ENCODE measurements at regions not wholly inside any gene's neighbourhood (a gene's known extent, or its start where the extent isn't known, plus 50 kb on each side); places are given as distances from the start of the nearest gene placed in this dataset.

GRCh38 chr11:129705933-129706332, 109.7 kb upstream of the TMEM45B start:
- 90% methylated on average over 4 of the region's 7 CpGs; no CpG with 5 or more reads in 1 of the 2 experiments for WGBS, 2 experiments (ENCODE audit: extremely low coverage in 2 of 2, insufficient read length in 1 of 2)
- no peaks in the 10 kb centered on the region for H3K79me1 ChIP-seq (ENCODE audit: low read depth in 1 of 2, low read length in 2 of 2)
- H4K5ac ChIP-seq (ENCODE audit: low read depth, low read length), result no peak overlapping the region
- no peak overlapping the region for H3K4me2 ChIP-seq (ENCODE audit: low read depth, low read length)
- intact Hi-C loops (cut with micrococcal nuclease), result no loop called here
- BruUV-seq (replicated peaks), result no TSS peak
- ATAC-seq (ENCODE audit: low read depth), result no peak
- H2BK5ac ChIP-seq (ENCODE audit: low read depth, low read length, poor library complexity, severe bottlenecking), result no peak overlapping the region
- no peaks in the 10 kb centered on the region for H4K20me1 ChIP-seq (ENCODE audit: insufficient read depth, low read length)
- no peak overlapping the region for H2BK20ac ChIP-seq (ENCODE audit: low read depth, low read length)
- no peak overlapping the region for H2AFZ ChIP-seq (replicated peaks; ENCODE audit: low read length, poor library complexity)
- peaks cover 2% of the 10 kb centered on the region for H3K27me3 ChIP-seq (ENCODE audit: control insufficient read depth, insufficient read depth, low read length)
- no peak overlapping the region for H2BK15ac ChIP-seq (ENCODE audit: low read depth, low read length)
- POLR2A ChIA-PET (ENCODE audit: unreplicated experiment), result no interaction called here
- H3K23ac ChIP-seq (ENCODE audit: low read depth, low read length), result no peak overlapping the region
- dilution Hi-C loops (cut with HindIII; ENCODE audit: low sequenced_read_pairs, unreplicated experiment), result no loop called here
- no peak overlapping the region for H3K4me3 ChIP-seq (ENCODE audit: insufficient read depth, low read depth, low read length)
- no peak overlapping the region for H3K9ac ChIP-seq (ENCODE audit: low read depth, low read length)
- no peak for DNase-seq
- H4K91ac ChIP-seq (ENCODE audit: insufficient read depth, low read depth, low read length), result no peak overlapping the region
- H2BK120ac ChIP-seq (ENCODE audit: low read depth, low read length), result no peak overlapping the region
- no peaks in the 10 kb centered on the region for H3K4me1 ChIP-seq (ENCODE audit: control insufficient read depth, insufficient read depth, low read length)
- no peak overlapping the region for H2AK9ac ChIP-seq (replicated peaks; ENCODE audit: low read depth, low read length, poor library complexity)
- no peak overlapping the region for H3K4ac ChIP-seq (ENCODE audit: low read depth, low read length)
- H3K56ac ChIP-seq (ENCODE audit: extremely low read depth, insufficient read depth, low read length), result no peak overlapping the region
- no peaks in the 10 kb centered on the region for H3K9me3 ChIP-seq (ENCODE audit: control insufficient read depth, insufficient read depth, low read length)
- H3K36me3 ChIP-seq (ENCODE audit: control insufficient read depth, insufficient read depth, low read length), result no peaks in the 10 kb centered on the region
- H3K18ac ChIP-seq (ENCODE audit: low read depth, low read length), result no peak overlapping the region
- H2AK5ac ChIP-seq (ENCODE audit: low read depth, low read length), result no peak overlapping the region
- no peak overlapping the region for H3K14ac ChIP-seq (replicated peaks; ENCODE audit: low read depth, low read length)
- in situ Hi-C loops (cut with MboI; ENCODE audit: low sequenced_read_pairs), result no loop called here
- TF ChIP-seq POLR2A (IDR thresholded peaks at IDR 0.05; ENCODE audit: low read depth, low read length) (no peak), CTCF (conservative IDR thresholded peaks at IDR 0.05; ENCODE audit: low read depth, low read length) (no peak), BHLHE40 (IDR thresholded peaks at IDR 0.05; ENCODE audit: low read depth, low read length) (no peak), RAD21 (IDR thresholded peaks at IDR 0.05; ENCODE audit: low read length) (no peak), RCOR1 (IDR thresholded peaks at IDR 0.05; ENCODE audit: insufficient replicate concordance, low read length) (no peak), CHD1 (IDR thresholded peaks at IDR 0.05; ENCODE audit: low read depth, low read length) (no peak)
- no peak overlapping the region for H4K8ac ChIP-seq (ENCODE audit: low read depth in 2 of 2, low read length in 2 of 2)
- H3K27ac ChIP-seq (ENCODE audit: insufficient read depth, low read length), result no peak overlapping the region
- no peaks in the 10 kb centered on the region for H3K9me1 ChIP-seq (ENCODE audit: insufficient read depth, low read length)
- CTCF ChIA-PET, result no interaction called here

Data from IMR-90 (cell line).